ENCODE measurements at regions not wholly inside any gene's neighbourhood (a gene's known extent, or its start where the extent isn't known, plus 50 kb on each side); places are given as distances from the start of the nearest gene placed in this dataset.
"Not testable (repeated sequence)": the region's sequence is repeated elsewhere in the genome, so short reads cannot be mapped to it uniquely, and the experiment has no call there.

DNA sequence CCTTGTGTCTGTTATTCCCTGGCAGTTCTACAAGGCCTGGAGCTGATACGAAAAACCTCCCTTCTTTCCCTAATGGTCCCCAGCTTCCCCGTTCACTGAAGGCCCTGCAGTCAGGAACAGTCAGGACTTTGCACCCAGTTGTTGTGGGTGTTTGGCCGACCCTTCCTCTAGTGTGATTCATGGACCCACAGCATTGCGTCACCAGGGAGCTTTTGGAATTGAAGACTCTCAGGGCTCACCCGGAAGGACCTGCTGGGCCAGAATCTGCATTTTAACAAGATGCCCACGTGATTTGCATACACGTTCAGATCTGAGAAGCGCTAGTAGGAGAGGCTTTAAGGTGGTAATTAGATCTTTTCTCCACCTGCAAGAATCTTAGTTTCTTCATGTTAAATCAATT lies 136.8 kb upstream of the CCZ1B start:
- not testable (repeated sequence) for TF ChIP-seq EZH2 (IDR thresholded peaks at IDR 0.05; ENCODE audit: low read length, missing control alignments)
- TF ChIP-seq, protein P1, sequence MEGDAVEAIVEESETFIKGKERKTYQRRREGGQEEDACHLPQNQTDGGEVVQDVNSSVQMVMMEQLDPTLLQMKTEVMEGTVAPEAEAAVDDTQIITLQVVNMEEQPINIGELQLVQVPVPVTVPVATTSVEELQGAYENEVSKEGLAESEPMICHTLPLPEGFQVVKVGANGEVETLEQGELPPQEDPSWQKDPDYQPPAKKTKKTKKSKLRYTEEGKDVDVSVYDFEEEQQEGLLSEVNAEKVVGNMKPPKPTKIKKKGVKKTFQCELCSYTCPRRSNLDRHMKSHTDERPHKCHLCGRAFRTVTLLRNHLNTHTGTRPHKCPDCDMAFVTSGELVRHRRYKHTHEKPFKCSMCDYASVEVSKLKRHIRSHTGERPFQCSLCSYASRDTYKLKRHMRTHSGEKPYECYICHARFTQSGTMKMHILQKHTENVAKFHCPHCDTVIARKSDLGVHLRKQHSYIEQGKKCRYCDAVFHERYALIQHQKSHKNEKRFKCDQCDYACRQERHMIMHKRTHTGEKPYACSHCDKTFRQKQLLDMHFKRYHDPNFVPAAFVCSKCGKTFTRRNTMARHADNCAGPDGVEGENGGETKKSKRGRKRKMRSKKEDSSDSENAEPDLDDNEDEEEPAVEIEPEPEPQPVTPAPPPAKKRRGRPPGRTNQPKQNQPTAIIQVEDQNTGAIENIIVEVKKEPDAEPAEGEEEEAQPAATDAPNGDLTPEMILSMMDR (conservative IDR thresholded peaks at IDR 0.05 in 1 of 2, IDR thresholded peaks at IDR 0.05 in 1 of 2; ENCODE audit: low read depth in 1 of 2, low read length in 2 of 2) = not testable (repeated sequence)

All from fibroblast of lung (primary cell).